ENCODE measurements at regions not wholly inside any gene's neighbourhood (a gene's known extent, or its start where the extent isn't known, plus 50 kb on each side); places are given as distances from the start of the nearest gene placed in this dataset.

GRCh38 chr5:1669276-1670155, 130.1 kb downstream of the MRPL36 start:
- no peaks in the 10 kb centered on the region for H3K36me3 ChIP-seq (ENCODE audit: insufficient read depth, low read length)
- TF ChIP-seq CTCF (conservative IDR thresholded peaks at IDR 0.05; ENCODE audit: low read length) (no peak), EZH2phosphoT487 (IDR thresholded peaks at IDR 0.05; ENCODE audit: borderline replicate concordance, low read depth, low read length) (no peak)
- H3K4me3 ChIP-seq (ENCODE audit: low read depth, low read length, poor library complexity, severe bottlenecking) = no peak overlapping the region
- H3K9me3 ChIP-seq (ENCODE audit: low read length) = no peaks in the 10 kb centered on the region
- BruUV-seq (replicated peaks) = no TSS peak
- no peak overlapping the region for H3K4me2 ChIP-seq (ENCODE audit: low read length)
- no peak overlapping the region for H2AFZ ChIP-seq (ENCODE audit: low read length)
- no peaks in the 10 kb centered on the region for H3K79me2 ChIP-seq (ENCODE audit: insufficient read depth, low read depth, low read length)
- H3K9me2 ChIP-seq (ENCODE audit: insufficient read depth, low read length) = no peaks in the 10 kb centered on the region
- no peak overlapping the region for H3K27ac ChIP-seq (ENCODE audit: low read depth, low read length, poor library complexity, severe bottlenecking)
- H4K20me1 ChIP-seq (ENCODE audit: insufficient read depth, low read length) = no peaks in the 10 kb centered on the region
- DNase-seq (ENCODE audit: low spot score) = no peak
- ChIA-PET CTCF (ENCODE audit: unreplicated experiment) (no interaction called here), POLR2A (interaction anchor here (1.0 to 1.2 kb wide), 2 partner anchors 9 to 88 kb away, joined by 3 read pairs; no protein-coding TSS in a partner anchor)
- no peaks in the 10 kb centered on the region for H3K4me1 ChIP-seq (ENCODE audit: insufficient read depth, low read length, poor library complexity, severe bottlenecking)
- intact Hi-C loops (cut with micrococcal nuclease; ENCODE audit: unreplicated experiment) = no loop called here

GRCh38 chr5:1668141-1668721, 131.4 kb downstream of the MRPL36 start:
- no peak overlapping the region for H3K4me2 ChIP-seq (ENCODE audit: low read length)
- H3K36me3 ChIP-seq (ENCODE audit: insufficient read depth, low read length) = no peaks in the 10 kb centered on the region
- no peak overlapping the region for H3K27ac ChIP-seq (ENCODE audit: low read depth, low read length, poor library complexity, severe bottlenecking)
- H3K4me1 ChIP-seq (ENCODE audit: insufficient read depth, low read length, poor library complexity, severe bottlenecking) = no peaks in the 10 kb centered on the region
- H2AFZ ChIP-seq (ENCODE audit: low read length) = no peak overlapping the region
- intact Hi-C loops (cut with micrococcal nuclease; ENCODE audit: unreplicated experiment) = no loop called here
- no peaks in the 10 kb centered on the region for H4K20me1 ChIP-seq (ENCODE audit: insufficient read depth, low read length)
- no peaks in the 10 kb centered on the region for H3K79me2 ChIP-seq (ENCODE audit: insufficient read depth, low read depth, low read length)
- no peaks in the 10 kb centered on the region for H3K9me2 ChIP-seq (ENCODE audit: insufficient read depth, low read length)
- ChIA-PET POLR2A (interaction anchor here (1.0 kb wide), 1 partner anchor 10 kb away, joined by 3 read pairs; no protein-coding TSS in a partner anchor), CTCF (ENCODE audit: unreplicated experiment) (no interaction called here)
- no peak overlapping the region for H3K4me3 ChIP-seq (ENCODE audit: low read depth, low read length, poor library complexity, severe bottlenecking)
- BruUV-seq (replicated peaks) = no TSS peak
- TF ChIP-seq EZH2phosphoT487 (IDR thresholded peaks at IDR 0.05; ENCODE audit: borderline replicate concordance, low read depth, low read length) (no peak), CTCF (conservative IDR thresholded peaks at IDR 0.05; ENCODE audit: low read length) (no peak)
- no peaks in the 10 kb centered on the region for H3K9me3 ChIP-seq (ENCODE audit: low read length)
- DNase-seq (ENCODE audit: low spot score) = no peak

- intact Hi-C loops (cut with micrococcal nuclease; ENCODE audit: unreplicated experiment) = no loop called here
- no peaks in the 10 kb centered on the region for H3K79me2 ChIP-seq (ENCODE audit: insufficient read depth, low read depth, low read length)
- H3K9me3 ChIP-seq (ENCODE audit: low read length) = no peaks in the 10 kb centered on the region
- H3K9me2 ChIP-seq (ENCODE audit: insufficient read depth, low read length) = no peaks in the 10 kb centered on the region
- no peaks in the 10 kb centered on the region for H3K36me3 ChIP-seq (ENCODE audit: insufficient read depth, low read length)
- no peak overlapping the region for H2AFZ ChIP-seq (ENCODE audit: low read length)
- CTCF ChIA-PET (ENCODE audit: unreplicated experiment) = no interaction called here
- no peak for DNase-seq (ENCODE audit: low spot score)
- no peak for TF ChIP-seq CTCF (conservative IDR thresholded peaks at IDR 0.05; ENCODE audit: low read length)
- no peak for TF ChIP-seq EZH2phosphoT487 (IDR thresholded peaks at IDR 0.05; ENCODE audit: borderline replicate concordance, low read depth, low read length)
- no peak overlapping the region for H3K27ac ChIP-seq (ENCODE audit: low read depth, low read length, poor library complexity, severe bottlenecking)
- BruUV-seq (replicated peaks) = no TSS peak
- H3K4me1 ChIP-seq (ENCODE audit: insufficient read depth, low read length, poor library complexity, severe bottlenecking) = no peaks in the 10 kb centered on the region
- H4K20me1 ChIP-seq (ENCODE audit: insufficient read depth, low read length) = no peaks in the 10 kb centered on the region
- POLR2A ChIA-PET = no interaction called here
- H3K4me2 ChIP-seq (ENCODE audit: low read length) = no peak overlapping the region
- H3K4me3 ChIP-seq (ENCODE audit: low read depth, low read length, poor library complexity, severe bottlenecking) = no peak overlapping the region
Observed at GRCh38 chr5:1667648-1668140, 131.9 kb downstream of the MRPL36 start.

All from OCI-LY7 (cell line).